ENCODE measurements at regions not wholly inside any gene's neighbourhood (a gene's known extent, or its start where the extent isn't known, plus 50 kb on each side); places are given as distances from the start of the nearest gene placed in this dataset.
"Not testable (repeated sequence)": the region's sequence is repeated elsewhere in the genome, so short reads cannot be mapped to it uniquely, and the experiment has no call there.

DNA sequence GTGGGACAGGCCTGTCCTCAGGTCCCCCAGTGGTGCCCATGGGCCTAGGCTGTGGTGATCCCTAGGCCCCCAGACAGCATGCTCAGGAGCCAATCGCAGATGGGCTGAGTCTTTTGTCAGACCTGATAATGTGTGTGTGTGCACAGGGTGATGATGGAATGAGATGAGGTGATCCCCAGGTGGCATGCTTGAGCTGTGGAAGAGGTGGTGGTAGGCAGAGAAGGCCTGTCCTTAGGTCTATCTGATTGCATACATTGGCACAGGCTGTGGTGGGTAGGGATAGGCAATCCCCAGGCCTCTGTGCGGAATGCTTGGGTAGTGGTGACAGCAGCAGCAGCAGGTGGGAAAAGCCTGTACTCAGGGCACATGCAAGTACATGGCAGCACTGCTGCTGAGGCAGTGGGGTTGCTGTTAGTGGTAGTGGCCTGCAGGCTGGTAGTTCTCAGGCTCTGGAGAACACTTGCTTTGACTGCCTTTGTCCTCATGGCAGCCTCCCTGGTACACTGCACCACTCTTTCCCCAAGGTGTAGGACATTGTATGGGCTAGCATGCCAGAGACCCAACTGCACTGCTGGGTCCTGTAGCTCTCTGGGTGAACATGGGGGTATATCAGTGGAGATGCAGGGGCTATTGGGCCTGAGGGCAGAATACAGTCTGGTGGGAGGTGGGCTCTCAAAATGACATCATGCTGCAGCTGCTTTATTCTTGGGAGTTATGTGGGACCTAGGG is 260.9 kb upstream of the PLPP4 start:
- DNase-seq (ENCODE audit: low spot score) = no peak
- TF ChIP-seq, protein P1, sequence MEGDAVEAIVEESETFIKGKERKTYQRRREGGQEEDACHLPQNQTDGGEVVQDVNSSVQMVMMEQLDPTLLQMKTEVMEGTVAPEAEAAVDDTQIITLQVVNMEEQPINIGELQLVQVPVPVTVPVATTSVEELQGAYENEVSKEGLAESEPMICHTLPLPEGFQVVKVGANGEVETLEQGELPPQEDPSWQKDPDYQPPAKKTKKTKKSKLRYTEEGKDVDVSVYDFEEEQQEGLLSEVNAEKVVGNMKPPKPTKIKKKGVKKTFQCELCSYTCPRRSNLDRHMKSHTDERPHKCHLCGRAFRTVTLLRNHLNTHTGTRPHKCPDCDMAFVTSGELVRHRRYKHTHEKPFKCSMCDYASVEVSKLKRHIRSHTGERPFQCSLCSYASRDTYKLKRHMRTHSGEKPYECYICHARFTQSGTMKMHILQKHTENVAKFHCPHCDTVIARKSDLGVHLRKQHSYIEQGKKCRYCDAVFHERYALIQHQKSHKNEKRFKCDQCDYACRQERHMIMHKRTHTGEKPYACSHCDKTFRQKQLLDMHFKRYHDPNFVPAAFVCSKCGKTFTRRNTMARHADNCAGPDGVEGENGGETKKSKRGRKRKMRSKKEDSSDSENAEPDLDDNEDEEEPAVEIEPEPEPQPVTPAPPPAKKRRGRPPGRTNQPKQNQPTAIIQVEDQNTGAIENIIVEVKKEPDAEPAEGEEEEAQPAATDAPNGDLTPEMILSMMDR (IDR thresholded peaks at IDR 0.05; ENCODE audit: extremely low read depth, missing control alignments) = no peak

GRCh38 chr10:120204877-120205276 is 252.2 kb upstream of the PLPP4 start:
- TF ChIP-seq, protein P1 (IDR thresholded peaks at IDR 0.05; ENCODE audit: extremely low read depth, missing control alignments) = no peak
- DNase-seq (ENCODE audit: low spot score) = no peak

GRCh38 chr10:120205368-120206018 is 251.5 kb upstream of the PLPP4 start:
- TF ChIP-seq, protein P1 (IDR thresholded peaks at IDR 0.05; ENCODE audit: extremely low read depth, missing control alignments) = no peak

GRCh38 chr10:120208488-120208887 is 248.5 kb upstream of the PLPP4 start:
- DNase-seq (ENCODE audit: low spot score) = no peak
- TF ChIP-seq, protein P1 (IDR thresholded peaks at IDR 0.05; ENCODE audit: extremely low read depth, missing control alignments) = no peak

More at GRCh38 chr10:120205368-120206018, 251.5 kb upstream of the PLPP4 start:
- DNase-seq (ENCODE audit: low spot score) = no peak

DNA sequence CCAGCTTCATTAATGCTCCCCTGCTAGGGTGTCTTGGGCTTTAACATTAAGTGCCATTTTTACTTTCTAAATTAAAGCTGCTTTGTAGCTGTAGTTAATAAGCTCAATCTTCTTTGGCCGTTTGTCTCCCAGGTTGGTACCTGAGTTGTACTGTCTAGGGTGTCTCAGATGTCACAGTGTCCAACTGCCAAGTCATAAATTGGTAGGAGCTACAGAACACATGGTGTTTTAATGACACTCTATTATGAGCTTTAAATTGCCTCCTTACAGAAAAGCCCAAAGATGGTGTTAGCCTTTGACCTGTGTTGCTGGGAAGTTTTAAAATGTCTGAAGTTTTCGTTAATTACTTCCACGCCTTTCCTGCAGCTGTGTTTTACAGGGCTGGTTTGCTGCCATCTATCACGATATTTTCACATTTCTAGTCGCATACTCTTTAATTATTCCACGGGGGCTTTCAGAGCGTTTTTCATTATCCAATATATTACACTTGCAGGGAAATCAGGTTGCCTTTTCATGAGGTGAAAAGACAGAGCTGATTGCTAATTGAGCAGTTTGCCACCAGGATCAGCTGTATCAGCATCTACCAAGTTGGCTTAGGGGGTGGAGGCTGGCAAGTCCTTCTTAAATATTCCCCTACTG is 247.8 kb upstream of the PLPP4 start:
- no peak for DNase-seq (ENCODE audit: low spot score)
- TF ChIP-seq, protein P1 (IDR thresholded peaks at IDR 0.05; ENCODE audit: extremely low read depth, missing control alignments) = no peak

- DNase-seq (ENCODE audit: low spot score) = no peak
- TF ChIP-seq, protein P1 (IDR thresholded peaks at IDR 0.05; ENCODE audit: extremely low read depth, missing control alignments) = no peak
Measured at GRCh38 chr10:120212275-120212674, 244.8 kb upstream of the PLPP4 start.

GRCh38 chr10:120213283-120213682 is 243.7 kb upstream of the PLPP4 start:
- not testable (repeated sequence) for DNase-seq (ENCODE audit: low spot score)
